Astrocyte of the cerebellum (primary cell): ENCODE measurements at regions not wholly inside any gene's neighbourhood (a gene's known extent, or its start where the extent isn't known, plus 50 kb on each side); places are given as distances from the start of the nearest gene placed in this dataset.

ENCODE experiments used
- DNase-seq: peaks from one replicate; pipeline ENCODE4 v3.0.0-alpha.2; 2011; ENCODE audit warnings: low read depth
- H3K4me3 ChIP-seq: 2 replicates; pipeline ENCODE4 v1.5.1; 2011; ENCODE audit warnings: mild to moderate bottlenecking, low read depth, low read length, moderate library complexity
- in situ Hi-C: cut with HindIII; loops from 2 replicates; pipeline ENCODE4 v1.10.0; 2017; ENCODE audit warnings: low sequenced_read_pairs
- TF ChIP-seq, protein P1 (sequence below): IDR thresholded peaks from 2 replicates; pipeline ENCODE4 v1.5.1; 2012; ENCODE audit warnings: low read length, low read depth, moderate library complexity, mild to moderate bottlenecking; ENCODE audit errors: missing control alignments

DNA sequence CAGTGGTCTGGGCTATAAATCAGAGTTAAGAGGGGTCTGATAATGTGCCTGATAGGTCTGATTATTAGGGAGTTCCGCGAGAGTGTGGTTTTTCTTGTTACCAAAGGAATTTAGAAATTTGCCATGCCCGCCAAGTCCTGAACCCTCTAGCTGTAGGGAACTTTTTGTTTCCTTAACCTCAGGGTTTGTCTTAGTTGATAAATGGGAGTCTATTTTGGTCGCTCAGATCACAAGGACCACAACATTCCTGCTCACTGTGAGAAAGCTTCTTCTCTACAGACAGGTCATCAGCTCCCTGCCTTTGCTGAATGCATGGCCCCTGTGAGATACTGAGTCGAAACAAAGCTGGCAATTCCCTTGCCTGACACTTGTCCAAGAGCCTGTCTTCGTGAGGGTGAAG lies 497.8 kb downstream of the HS3ST4 start:
- in situ Hi-C loops = no loop called here
- TF ChIP-seq, protein P1, sequence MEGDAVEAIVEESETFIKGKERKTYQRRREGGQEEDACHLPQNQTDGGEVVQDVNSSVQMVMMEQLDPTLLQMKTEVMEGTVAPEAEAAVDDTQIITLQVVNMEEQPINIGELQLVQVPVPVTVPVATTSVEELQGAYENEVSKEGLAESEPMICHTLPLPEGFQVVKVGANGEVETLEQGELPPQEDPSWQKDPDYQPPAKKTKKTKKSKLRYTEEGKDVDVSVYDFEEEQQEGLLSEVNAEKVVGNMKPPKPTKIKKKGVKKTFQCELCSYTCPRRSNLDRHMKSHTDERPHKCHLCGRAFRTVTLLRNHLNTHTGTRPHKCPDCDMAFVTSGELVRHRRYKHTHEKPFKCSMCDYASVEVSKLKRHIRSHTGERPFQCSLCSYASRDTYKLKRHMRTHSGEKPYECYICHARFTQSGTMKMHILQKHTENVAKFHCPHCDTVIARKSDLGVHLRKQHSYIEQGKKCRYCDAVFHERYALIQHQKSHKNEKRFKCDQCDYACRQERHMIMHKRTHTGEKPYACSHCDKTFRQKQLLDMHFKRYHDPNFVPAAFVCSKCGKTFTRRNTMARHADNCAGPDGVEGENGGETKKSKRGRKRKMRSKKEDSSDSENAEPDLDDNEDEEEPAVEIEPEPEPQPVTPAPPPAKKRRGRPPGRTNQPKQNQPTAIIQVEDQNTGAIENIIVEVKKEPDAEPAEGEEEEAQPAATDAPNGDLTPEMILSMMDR = no peak
- DNase-seq = no peak
- no peak overlapping the region for H3K4me3 ChIP-seq

DNA sequence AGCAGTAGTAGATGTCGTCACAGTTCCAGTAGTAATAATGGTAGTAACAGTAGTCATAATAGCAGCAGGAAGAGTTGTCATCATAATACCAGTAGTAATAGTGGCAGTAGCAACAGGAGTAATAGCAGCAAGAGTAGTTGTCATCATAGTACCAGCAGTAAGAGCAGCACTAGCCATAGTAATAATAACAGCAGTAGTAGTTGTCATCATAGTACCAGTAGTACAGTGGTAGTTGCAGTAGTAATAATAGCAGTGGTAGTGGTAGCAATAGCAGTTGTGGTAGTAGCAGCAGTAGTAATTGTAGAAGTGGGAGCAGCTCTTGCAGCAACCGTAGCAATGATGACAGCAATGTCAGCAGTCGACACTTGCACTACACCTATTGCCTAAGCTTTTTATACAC lies 502.8 kb downstream of the HS3ST4 start:
- in situ Hi-C loops = no loop called here
- DNase-seq = no peak
- TF ChIP-seq, protein P1 = no peak
- no peak overlapping the region for H3K4me3 ChIP-seq

DNA sequence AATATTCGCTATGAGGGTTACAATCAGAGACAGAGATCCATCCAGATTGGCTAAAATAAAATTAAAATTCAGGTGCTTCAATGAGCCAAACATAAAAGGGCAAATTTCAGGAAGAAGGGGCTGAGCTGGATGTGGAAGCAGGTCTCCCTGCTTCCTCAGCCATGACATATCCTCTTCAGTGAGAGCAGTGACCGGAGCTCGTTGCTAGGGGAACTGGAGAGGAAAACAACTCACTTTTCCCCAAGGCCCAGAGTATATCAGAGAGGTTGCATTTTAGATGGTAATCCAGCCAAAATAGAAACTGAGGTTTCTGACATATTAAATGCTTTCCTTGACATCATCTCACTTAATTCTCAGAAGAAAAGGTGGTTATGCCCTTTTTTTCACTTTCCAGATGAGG lies 503.5 kb downstream of the HS3ST4 start:
- TF ChIP-seq, protein P1 = no peak
- DNase-seq = no peak
- in situ Hi-C loops = no loop called here
- H3K4me3 ChIP-seq = no peak overlapping the region

DNA sequence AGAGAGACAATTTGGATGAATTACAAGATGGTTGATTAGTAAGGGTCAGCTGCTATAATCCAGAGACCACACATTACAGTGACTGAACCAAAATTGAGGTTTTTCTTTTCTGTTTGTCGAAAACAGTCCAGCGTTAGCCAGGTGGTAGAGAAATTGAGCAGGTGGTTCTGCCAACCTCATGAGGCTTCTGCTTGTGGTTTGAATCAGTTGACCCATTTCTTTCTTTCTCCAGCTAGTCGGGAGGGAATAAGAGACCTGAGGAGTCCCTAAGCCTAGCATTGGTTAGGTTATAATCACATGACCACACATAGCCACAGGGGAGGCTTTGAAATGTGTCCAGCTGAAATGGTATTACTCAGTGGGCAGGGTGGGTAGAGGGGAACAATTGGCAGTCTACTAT lies 504.6 kb downstream of the HS3ST4 start:
- TF ChIP-seq, protein P1 = no peak
- in situ Hi-C loops = no loop called here
- H3K4me3 ChIP-seq = no peak overlapping the region
- no peak for DNase-seq

DNA sequence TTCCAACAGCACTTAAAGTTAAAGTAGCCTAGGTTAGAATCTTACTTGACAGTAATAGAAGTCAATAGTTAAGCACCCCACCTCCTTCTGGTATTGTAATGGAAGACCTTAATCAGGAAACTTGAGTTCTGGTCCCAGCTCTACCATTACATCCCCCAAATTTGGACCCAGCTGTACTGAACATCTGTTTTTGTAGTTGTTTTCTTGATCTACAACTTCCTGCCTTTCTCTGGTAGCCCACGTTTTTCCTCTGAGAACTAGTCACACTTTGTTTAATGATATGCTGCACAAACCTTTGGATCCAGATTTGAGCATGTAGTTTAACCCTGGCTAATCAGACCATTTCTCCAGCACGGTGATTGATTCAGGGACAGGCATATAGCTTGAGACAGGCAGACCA lies 505.0 kb downstream of the HS3ST4 start:
- TF ChIP-seq, protein P1 = no peak
- DNase-seq = no peak
- in situ Hi-C loops = no loop called here
- H3K4me3 ChIP-seq = no peak overlapping the region

DNA sequence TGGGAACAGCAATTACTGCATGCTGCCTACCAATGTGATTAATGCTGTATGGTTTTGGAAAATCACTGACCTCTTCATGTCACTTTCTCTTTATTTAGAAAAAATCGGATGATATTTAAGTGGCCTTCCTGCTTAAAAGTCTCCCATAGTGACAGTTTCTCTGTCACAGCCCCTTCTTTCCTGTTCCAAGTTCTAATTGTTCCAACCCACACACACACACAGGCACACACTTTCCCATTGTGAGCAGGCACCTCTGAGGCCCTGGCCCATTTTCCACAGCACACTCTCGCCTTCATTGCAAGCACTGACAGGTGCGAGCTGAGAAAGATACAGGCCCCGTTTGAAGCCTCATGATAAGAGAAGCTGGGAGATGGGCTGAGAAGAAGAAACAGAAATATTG lies 505.9 kb downstream of the HS3ST4 start:
- DNase-seq = no peak
- in situ Hi-C loops = no loop called here
- TF ChIP-seq, protein P1 = no peak
- no peak overlapping the region for H3K4me3 ChIP-seq

DNA sequence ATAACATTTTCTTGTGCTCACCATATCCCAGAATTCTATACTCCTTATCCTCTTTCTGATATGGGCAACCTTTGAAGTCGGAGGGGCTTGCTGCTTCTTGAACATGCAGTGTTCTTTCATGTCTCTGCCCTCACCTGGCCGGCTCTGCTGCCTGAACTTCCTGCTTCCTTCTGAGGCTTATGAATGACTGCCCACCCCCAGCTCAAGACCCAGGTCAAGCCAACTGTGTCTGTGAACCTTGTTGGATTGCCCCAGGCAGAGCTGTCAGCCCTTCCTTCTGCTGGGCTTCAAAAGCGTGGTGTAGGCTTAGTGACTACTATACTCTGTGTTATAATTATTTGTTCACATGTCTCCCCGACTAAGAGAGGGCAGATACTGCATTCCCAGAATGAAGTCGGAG lies 506.5 kb downstream of the HS3ST4 start:
- TF ChIP-seq, protein P1 = no peak
- no peak overlapping the region for H3K4me3 ChIP-seq
- DNase-seq = no peak
- in situ Hi-C loops = no loop called here
